ENCODE measurements at regions not wholly inside any gene's neighbourhood (a gene's known extent, or its start where the extent isn't known, plus 50 kb on each side); places are given as distances from the start of the nearest gene placed in this dataset.
A peak's percentile ranks its signal among the peaks of the same experiment; 100 is the strongest.
"Not testable (repeated sequence)": the region's sequence is repeated elsewhere in the genome, so short reads cannot be mapped to it uniquely, and the experiment has no call there.

- Mint-ChIP-seq H3K36me3 (ENCODE audit: low read depth) (no peaks in the 10 kb centered on the region), H3K4me3 (no peak overlapping the region), H3K27me3 (no peaks in the 10 kb centered on the region), H3K9me3 (no peaks in the 10 kb centered on the region), H3K27ac (no peak overlapping the region), H3K4me1 (ENCODE audit: low read depth) (peaks cover 52% of the 10 kb centered on the region)
- intact Hi-C loops (cut with micrococcal nuclease): no loop called here
Measured at GRCh38 chr11:59008947-59009346, 69.7 kb downstream of the GLYATL1 start.

- Mint-ChIP-seq H3K36me3 (ENCODE audit: low read depth) (no peaks in the 10 kb centered on the region), H3K4me1 (ENCODE audit: low read depth) (peaks cover 53% of the 10 kb centered on the region), H3K9me3 (no peaks in the 10 kb centered on the region), H3K27ac (no peak overlapping the region), H3K27me3 (no peaks in the 10 kb centered on the region), H3K4me3 (no peak overlapping the region)
- intact Hi-C loops (cut with micrococcal nuclease): no loop called here
Measured at GRCh38 chr11:59009661-59010060, 70.4 kb downstream of the GLYATL1 start.

GRCh38 chr11:59010708-59011107, 71.4 kb downstream of the GLYATL1 start:
- no peaks in the 10 kb centered on the region for H3K27me3 Mint-ChIP-seq
- no peaks in the 10 kb centered on the region for H3K9me3 Mint-ChIP-seq
- intact Hi-C loops (cut with micrococcal nuclease): no loop called here
- H3K4me1 Mint-ChIP-seq (ENCODE audit: low read depth): peaks cover 53% of the 10 kb centered on the region
- no peak overlapping the region for H3K27ac Mint-ChIP-seq
- no peaks in the 10 kb centered on the region for H3K36me3 Mint-ChIP-seq (ENCODE audit: low read depth)
- H3K4me3 Mint-ChIP-seq: no peak overlapping the region

GRCh38 chr11:59011655-59012397, 72.5 kb downstream of the GLYATL1 start:
- intact Hi-C loops (cut with micrococcal nuclease): no loop called here
- Mint-ChIP-seq H3K27me3 (no peaks in the 10 kb centered on the region), H3K36me3 (ENCODE audit: low read depth) (no peaks in the 10 kb centered on the region), H3K9me3 (peaks cover 6% of the 10 kb centered on the region), H3K4me3 (no peak overlapping the region), H3K4me1 (ENCODE audit: low read depth) (peaks cover 51% of the 10 kb centered on the region), H3K27ac (peak overlapping the region; percentile 15)

- intact Hi-C loops (cut with micrococcal nuclease): no loop called here
Measured at GRCh38 chr11:59012398-59013265, 73.3 kb downstream of the GLYATL1 start.

GRCh38 chr11:59025097-59025496, 61.0 kb upstream of the GLYATL1B start:
- H3K4me3 Mint-ChIP-seq: no peak overlapping the region
- peaks cover 3% of the 10 kb centered on the region for H3K4me1 Mint-ChIP-seq (ENCODE audit: low read depth)
- H3K27me3 Mint-ChIP-seq: no peaks in the 10 kb centered on the region
- no peak overlapping the region for H3K27ac Mint-ChIP-seq
- intact Hi-C loops (cut with micrococcal nuclease): no loop called here
- H3K36me3 Mint-ChIP-seq (ENCODE audit: low read depth): no peaks in the 10 kb centered on the region
- H3K9me3 Mint-ChIP-seq: no peaks in the 10 kb centered on the region

More at GRCh38 chr11:59012398-59013265, 73.3 kb downstream of the GLYATL1 start:
- H3K27ac Mint-ChIP-seq: peak overlapping the region; percentile 15
- no peak overlapping the region for H3K4me3 Mint-ChIP-seq
- H3K27me3 Mint-ChIP-seq: no peaks in the 10 kb centered on the region
- H3K36me3 Mint-ChIP-seq (ENCODE audit: low read depth): no peaks in the 10 kb centered on the region
- H3K4me1 Mint-ChIP-seq (ENCODE audit: low read depth): peaks cover 48% of the 10 kb centered on the region
- H3K9me3 Mint-ChIP-seq: peaks cover 8% of the 10 kb centered on the region

- Mint-ChIP-seq H3K27me3 (no peaks in the 10 kb centered on the region), H3K9me3 (no peaks in the 10 kb centered on the region), H3K36me3 (ENCODE audit: low read depth) (no peaks in the 10 kb centered on the region), H3K4me3 (no peak overlapping the region), H3K4me1 (ENCODE audit: low read depth) (peaks cover 3% of the 10 kb centered on the region), H3K27ac (no peak overlapping the region)
- intact Hi-C loops (cut with micrococcal nuclease): no loop called here
Measured at GRCh38 chr11:59028105-59028504, 58.0 kb upstream of the GLYATL1B start.

DNA sequence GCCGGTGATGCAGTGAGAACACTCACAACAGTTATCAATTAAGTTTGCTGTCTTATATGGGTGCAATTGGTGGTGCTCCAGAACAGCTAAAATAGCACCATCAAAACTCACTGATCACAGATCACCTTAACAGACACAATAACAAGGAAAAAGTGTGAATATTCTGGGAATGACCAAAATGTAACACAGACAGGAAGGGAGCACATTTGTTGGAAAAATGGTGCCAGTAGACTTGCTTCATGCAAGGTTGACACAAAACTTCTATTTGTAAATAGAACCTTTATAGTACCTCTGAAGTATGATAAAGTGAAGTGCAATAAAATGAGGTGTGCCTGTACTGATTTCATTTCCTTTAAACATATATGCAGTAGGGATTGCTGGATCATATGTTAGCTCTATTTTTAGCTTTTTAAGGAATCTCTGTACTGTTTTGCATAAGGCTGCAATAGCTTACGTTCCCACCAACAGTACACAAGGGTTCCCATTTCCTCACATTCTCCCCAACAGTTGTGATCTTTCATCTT, 56.7 kb upstream of the GLYATL1B start:
- Mint-ChIP-seq H3K27me3 (no peaks in the 10 kb centered on the region), H3K4me1 (ENCODE audit: low read depth) (peaks cover 3% of the 10 kb centered on the region), H3K4me3 (no peak overlapping the region), H3K9me3 (no peaks in the 10 kb centered on the region), H3K36me3 (ENCODE audit: low read depth) (no peaks in the 10 kb centered on the region), H3K27ac (no peak overlapping the region)
- intact Hi-C loops (cut with micrococcal nuclease): no loop called here

- Mint-ChIP-seq H3K36me3 (ENCODE audit: low read depth) (no peaks in the 10 kb centered on the region), H3K4me3 (no peak overlapping the region), H3K4me1 (ENCODE audit: low read depth) (peaks cover 3% of the 10 kb centered on the region), H3K9me3 (no peaks in the 10 kb centered on the region), H3K27me3 (no peaks in the 10 kb centered on the region), H3K27ac (no peak overlapping the region)
- intact Hi-C loops (cut with micrococcal nuclease): no loop called here
Measured at GRCh38 chr11:59030037-59030436, 56.1 kb upstream of the GLYATL1B start.

- H3K27me3 Mint-ChIP-seq; H3K4me1 Mint-ChIP-seq (ENCODE audit: low read depth): not testable (repeated sequence)
Measured at GRCh38 chr11:59031746-59032145, 54.4 kb upstream of the GLYATL1B start.

More at GRCh38 chr11:59031746-59032145, 54.4 kb upstream of the GLYATL1B start:
- H3K9me3 Mint-ChIP-seq; intact Hi-C loops (cut with micrococcal nuclease); H3K4me3 Mint-ChIP-seq; H3K36me3 Mint-ChIP-seq (ENCODE audit: low read depth); H3K27ac Mint-ChIP-seq: not testable (repeated sequence)

Data from dendritic cell treated with granulocyte-macrophage colony-stimulating factor and Interleukin-4, amounts not matched to agents 40 ng/mL and 50 ng/mL, for 4 days (primary cell).